NCI-H2029 (cell line): ENCODE measurements at regions not wholly inside any gene's neighbourhood (a gene's known extent, or its start where the extent isn't known, plus 50 kb on each side); places are given as distances from the start of the nearest gene placed in this dataset.

Experiments
- DNase-seq: peaks from one replicate; lab custom pipeline; 2025; lab: John Stamatoyannopoulos, UW

GRCh38 chr4:127538016-127538415, 94.7 kb upstream of the INTU start:
- no peak for DNase-seq

GRCh38 chr4:127540497-127541025, 92.2 kb upstream of the INTU start:
- no peak for DNase-seq

GRCh38 chr4:127545271-127545670, 87.5 kb upstream of the INTU start:
- DNase-seq: no peak

- no peak for DNase-seq
Measured at GRCh38 chr4:127548990-127549925, 83.5 kb upstream of the INTU start.

- no peak for DNase-seq
Measured at GRCh38 chr4:127555106-127555505, 77.7 kb upstream of the INTU start.

GRCh38 chr4:127558088-127558487, 74.7 kb upstream of the INTU start:
- DNase-seq: no peak

- DNase-seq: no peak
Measured at GRCh38 chr4:127558489-127559407, 74.0 kb upstream of the INTU start.

GRCh38 chr4:127559981-127560380, 72.8 kb upstream of the INTU start:
- no peak for DNase-seq

- DNase-seq: no peak
Measured at GRCh38 chr4:127560755-127561154, 72.0 kb upstream of the INTU start.

- no peak for DNase-seq
Measured at GRCh38 chr4:127574643-127575042, 58.1 kb upstream of the INTU start.

- no peak for DNase-seq
Measured at GRCh38 chr4:127575888-127576287, 56.9 kb upstream of the INTU start.

- no peak for DNase-seq
Measured at GRCh38 chr4:127578491-127578890, 54.3 kb upstream of the INTU start.

GRCh38 chr4:127578967-127579366, 53.8 kb upstream of the INTU start:
- no peak for DNase-seq

GRCh38 chr4:127579821-127580220, 52.9 kb upstream of the INTU start:
- no peak for DNase-seq

GRCh38 chr4:127580300-127580699, 52.5 kb upstream of the INTU start:
- DNase-seq: no peak

- no peak for DNase-seq
Measured at GRCh38 chr4:127580891-127581290, 51.9 kb upstream of the INTU start.
